Peyer's patch (tissue), 4 donors: ENCODE measurements at regions not wholly inside any gene's neighbourhood (a gene's known extent, or its start where the extent isn't known, plus 50 kb on each side); places are given as distances from the start of the nearest gene placed in this dataset.
"Not testable (repeated sequence)": the region's sequence is repeated elsewhere in the genome, so short reads cannot be mapped to it uniquely, and the experiment has no call there.

ENCODE experiments used
- DNase-seq, 3 donors: peaks; one replicate each; pipeline ENCODE4 v3.0.0-alpha.2; 2017 to 2019
- H3K27ac ChIP-seq, 4 donors: fragments of 200-600 bp; sonication (generic); one replicate each; pipeline ENCODE4 v1.5.1; 2016 to 2019
- H3K27me3 ChIP-seq, 2 donors: fragments of 200-600 bp; sonication (generic); one replicate each; pipeline ENCODE4 v1.5.1; 2019
- H3K36me3 ChIP-seq, 3 donors: fragments of 200-600 bp; sonication (generic); one replicate each; pipeline ENCODE4 v1.5.1; 2016 to 2019
- H3K4me1 ChIP-seq, 4 donors: fragments of 200-600 bp; sonication (generic); one replicate each; pipeline ENCODE4 v1.5.1; 2016 to 2019
- H3K4me3 ChIP-seq, 4 donors: fragments of 200-600 bp; sonication (generic); 1 replicate in 3 of 4; 2 replicates in 1 of 4; pipeline ENCODE4 v1.5.1; 2016 to 2019; ENCODE audit warnings: mild to moderate bottlenecking in 1 of 4
- H3K9me3 ChIP-seq, 4 donors: fragments of 200-600 bp; sonication (generic); one replicate each; pipeline ENCODE4 v1.5.1; 2016 to 2019; ENCODE audit warnings: mild to moderate bottlenecking in 1 of 4
- POLR2A ChIP-seq, 2 donors: fragments of 450-650 bp; IDR thresholded peaks; one replicate each; pipeline ENCODE4 v1.5.1; 2017; ENCODE audit warnings: antibody characterized with exemption in 2 of 2, mild to moderate bottlenecking in 2 of 2, moderate library complexity in 2 of 2
- TF ChIP-seq, protein P1 (sequence below), 6 experiments: fragments of 450-650 bp in 4 of 6; fragments of 200-600 bp in 2 of 6; sonication (generic) in 1 of 6; IDR thresholded peaks; one replicate each; pipeline ENCODE4 v1.5.1; 2017 to 2019; ENCODE audit warnings: antibody characterized with exemption in 6 of 6, mild to moderate bottlenecking in 3 of 6, moderate library complexity in 1 of 6

DNA sequence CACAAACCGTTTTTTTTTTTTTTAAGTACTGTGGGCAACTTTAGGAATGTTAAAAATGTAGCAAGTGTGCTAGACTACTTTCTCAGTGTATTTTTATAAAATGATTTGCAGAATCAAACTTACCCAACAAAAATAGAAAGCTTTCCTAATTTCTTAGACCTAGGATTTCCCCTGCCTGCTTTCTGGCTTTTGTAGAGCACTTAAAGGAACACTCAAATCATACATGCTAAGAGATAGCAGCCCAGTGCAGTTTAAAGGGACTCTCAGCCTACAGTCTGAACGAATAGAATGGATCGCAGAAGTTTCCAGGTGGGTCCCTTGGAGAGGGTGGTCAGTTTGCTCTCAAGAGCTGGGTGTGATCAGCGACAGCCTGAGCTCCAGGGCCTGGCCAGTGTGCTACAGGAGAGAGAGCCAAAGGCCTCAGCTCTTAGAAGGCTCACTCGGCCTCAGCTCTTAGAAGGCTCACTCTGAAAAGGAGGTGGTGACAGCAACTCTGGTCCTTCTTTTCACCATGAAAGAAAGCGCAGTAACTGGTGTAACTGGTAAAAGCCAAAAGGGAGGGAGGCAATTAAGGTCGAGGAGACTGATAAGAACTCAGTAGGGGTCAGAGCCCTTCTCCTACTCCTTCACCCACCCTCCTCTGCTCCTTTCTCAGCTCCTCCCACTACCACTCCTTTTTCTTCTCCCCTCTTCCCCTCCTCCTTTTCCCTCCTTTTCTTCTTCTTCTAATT is 142.4 kb downstream of the ZFP64 start:
- H3K27me3 ChIP-seq: no peaks in the 10 kb centered on the region
- H3K9me3 ChIP-seq: no peaks in the 10 kb centered on the region
- H3K36me3 ChIP-seq: no peaks in the 10 kb centered on the region
- no peak for DNase-seq
- H3K4me1 ChIP-seq: no peaks in the 10 kb centered on the region
- H3K27ac ChIP-seq: no peak overlapping the region
- no peak for TF ChIP-seq POLR2A (IDR thresholded peaks at IDR 0.05)
- TF ChIP-seq, protein P1, sequence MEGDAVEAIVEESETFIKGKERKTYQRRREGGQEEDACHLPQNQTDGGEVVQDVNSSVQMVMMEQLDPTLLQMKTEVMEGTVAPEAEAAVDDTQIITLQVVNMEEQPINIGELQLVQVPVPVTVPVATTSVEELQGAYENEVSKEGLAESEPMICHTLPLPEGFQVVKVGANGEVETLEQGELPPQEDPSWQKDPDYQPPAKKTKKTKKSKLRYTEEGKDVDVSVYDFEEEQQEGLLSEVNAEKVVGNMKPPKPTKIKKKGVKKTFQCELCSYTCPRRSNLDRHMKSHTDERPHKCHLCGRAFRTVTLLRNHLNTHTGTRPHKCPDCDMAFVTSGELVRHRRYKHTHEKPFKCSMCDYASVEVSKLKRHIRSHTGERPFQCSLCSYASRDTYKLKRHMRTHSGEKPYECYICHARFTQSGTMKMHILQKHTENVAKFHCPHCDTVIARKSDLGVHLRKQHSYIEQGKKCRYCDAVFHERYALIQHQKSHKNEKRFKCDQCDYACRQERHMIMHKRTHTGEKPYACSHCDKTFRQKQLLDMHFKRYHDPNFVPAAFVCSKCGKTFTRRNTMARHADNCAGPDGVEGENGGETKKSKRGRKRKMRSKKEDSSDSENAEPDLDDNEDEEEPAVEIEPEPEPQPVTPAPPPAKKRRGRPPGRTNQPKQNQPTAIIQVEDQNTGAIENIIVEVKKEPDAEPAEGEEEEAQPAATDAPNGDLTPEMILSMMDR (IDR thresholded peaks at IDR 0.05): no peak
- no peak overlapping the region for H3K4me3 ChIP-seq

DNA sequence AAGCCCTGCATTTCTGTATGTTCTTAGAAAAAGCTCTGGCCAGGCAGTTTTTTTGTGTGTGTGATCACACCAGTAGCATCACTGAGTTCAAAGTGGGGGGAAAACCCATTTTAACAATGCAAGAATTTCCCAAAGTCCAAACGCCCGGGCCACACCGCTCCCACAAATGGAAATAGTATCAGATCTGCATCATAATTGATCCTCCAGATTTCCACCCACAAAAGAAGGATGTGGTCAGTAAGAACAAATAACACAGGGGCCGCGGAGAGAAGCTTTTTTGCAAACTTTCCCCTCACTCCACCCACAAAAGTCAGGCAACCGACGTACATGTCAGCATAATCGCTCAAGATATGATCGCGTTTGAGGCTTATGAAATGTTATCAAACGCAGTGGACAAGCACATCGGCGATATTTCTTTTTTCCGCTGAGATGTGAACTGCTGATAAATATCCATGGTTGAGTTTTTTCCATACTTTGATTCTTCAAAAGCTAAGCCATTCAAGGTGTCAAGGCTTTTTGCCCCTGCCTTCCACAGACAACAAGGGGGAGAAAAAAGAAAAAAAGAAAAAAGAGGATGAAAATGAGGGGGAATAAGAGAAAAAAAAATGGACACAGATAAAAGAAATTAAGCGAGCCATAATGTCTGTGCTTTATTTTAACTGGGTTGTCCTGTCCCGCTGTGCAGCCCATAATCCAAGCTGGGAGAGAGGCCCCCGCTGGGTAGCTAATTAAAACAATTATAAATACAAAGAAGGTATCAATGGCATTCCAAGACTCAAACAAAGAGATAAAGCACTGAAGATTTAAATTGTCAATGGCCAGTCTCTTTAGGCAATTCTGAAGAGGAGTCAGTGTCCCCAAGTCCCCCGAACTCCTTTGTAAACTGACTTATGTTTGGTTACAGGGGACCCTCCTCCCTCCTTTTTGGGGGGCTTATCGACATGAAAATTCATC is 143.5 kb downstream of the ZFP64 start:
- TF ChIP-seq, protein P1 (IDR thresholded peaks at IDR 0.05): no peak
- TF ChIP-seq POLR2A (IDR thresholded peaks at IDR 0.05): no peak
- DNase-seq: no peak
- Histone ChIP-seq H3K4me1 (no peaks in the 10 kb centered on the region), H3K27me3 (no peaks in the 10 kb centered on the region), H3K9me3 (no peaks in the 10 kb centered on the region), H3K36me3 (no peaks in the 10 kb centered on the region), H3K4me3 (no peak overlapping the region), H3K27ac (no peak overlapping the region)

DNA sequence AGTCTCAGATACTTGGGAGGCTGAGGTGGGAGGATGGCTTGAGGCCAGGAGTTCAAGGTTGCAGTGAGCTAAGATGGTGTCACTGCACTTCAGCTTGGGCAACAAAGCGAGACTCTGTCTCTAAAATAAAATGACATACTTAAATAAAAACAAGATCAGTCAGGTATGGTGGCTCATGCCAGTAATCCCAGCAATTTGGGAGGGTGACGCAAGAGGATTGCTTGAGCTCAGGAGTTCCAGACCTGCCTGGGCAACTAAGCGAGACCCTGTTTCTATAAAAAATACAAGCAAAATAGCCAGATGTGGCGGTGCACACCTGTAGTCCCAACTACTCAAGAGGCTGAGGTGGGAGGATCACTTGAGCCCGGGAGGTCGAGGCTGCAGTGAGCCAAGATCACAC is 149.6 kb downstream of the ZFP64 start:
- Histone ChIP-seq H3K4me3 (no peak overlapping the region), H3K9me3 (no peaks in the 10 kb centered on the region), H3K27me3 (no peaks in the 10 kb centered on the region), H3K4me1 (no peaks in the 10 kb centered on the region), H3K27ac (no peak overlapping the region), H3K36me3 (no peaks in the 10 kb centered on the region)
- TF ChIP-seq, protein P1 (IDR thresholded peaks at IDR 0.05): no peak
- no peak for TF ChIP-seq POLR2A (IDR thresholded peaks at IDR 0.05)
- DNase-seq: no peak

DNA sequence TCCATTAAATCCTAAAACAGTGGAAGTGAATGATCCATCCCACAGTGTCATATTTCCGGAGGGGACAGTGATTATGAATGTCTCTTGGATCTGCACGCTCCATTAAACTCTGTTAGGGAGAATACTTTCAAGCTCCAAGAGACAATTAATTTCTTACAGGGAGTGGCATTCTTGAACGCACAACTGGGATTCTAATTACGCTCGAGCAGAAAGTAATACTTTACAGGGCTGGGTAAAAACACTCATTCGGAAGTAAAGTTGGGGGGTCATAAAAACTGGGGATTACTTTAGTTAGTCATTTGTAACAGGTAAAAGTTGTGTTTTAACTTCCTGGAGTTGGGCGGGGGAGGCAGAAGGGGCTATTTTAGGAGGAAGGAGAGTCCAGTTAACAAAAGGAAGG is 151.8 kb downstream of the ZFP64 start:
- DNase-seq: no peak
- TF ChIP-seq POLR2A (IDR thresholded peaks at IDR 0.05): no peak
- TF ChIP-seq, protein P1 (IDR thresholded peaks at IDR 0.05): no peak
- no peaks in the 10 kb centered on the region for H3K9me3 ChIP-seq
- H3K4me1 ChIP-seq: no peaks in the 10 kb centered on the region
- H3K36me3 ChIP-seq: no peaks in the 10 kb centered on the region
- no peak overlapping the region for H3K27ac ChIP-seq
- no peaks in the 10 kb centered on the region for H3K27me3 ChIP-seq
- H3K4me3 ChIP-seq: no peak overlapping the region

DNA sequence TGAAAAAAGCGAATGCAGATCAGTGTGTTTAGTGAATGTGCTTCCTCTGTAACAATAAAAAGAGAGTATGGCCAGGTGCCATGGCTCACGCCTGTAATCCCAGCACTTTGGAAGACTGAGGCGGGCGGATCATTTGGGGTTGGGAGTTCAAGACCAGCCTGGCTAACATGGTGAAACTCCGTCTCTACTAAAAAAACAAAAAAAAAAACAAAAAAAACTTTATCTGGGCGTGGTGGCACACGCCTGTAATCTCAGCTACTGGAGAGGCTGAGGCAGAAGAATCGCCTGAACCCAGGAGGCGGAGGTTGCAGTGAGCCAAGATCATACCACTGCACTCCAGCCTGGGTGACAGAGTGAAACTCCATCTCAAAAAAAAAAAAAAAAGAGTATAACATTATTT is 152.9 kb downstream of the ZFP64 start:
- not testable (repeated sequence) for H3K9me3 ChIP-seq, DNase-seq, H3K27ac ChIP-seq, H3K4me1 ChIP-seq, H3K27me3 ChIP-seq, H3K36me3 ChIP-seq, H3K4me3 ChIP-seq

DNA sequence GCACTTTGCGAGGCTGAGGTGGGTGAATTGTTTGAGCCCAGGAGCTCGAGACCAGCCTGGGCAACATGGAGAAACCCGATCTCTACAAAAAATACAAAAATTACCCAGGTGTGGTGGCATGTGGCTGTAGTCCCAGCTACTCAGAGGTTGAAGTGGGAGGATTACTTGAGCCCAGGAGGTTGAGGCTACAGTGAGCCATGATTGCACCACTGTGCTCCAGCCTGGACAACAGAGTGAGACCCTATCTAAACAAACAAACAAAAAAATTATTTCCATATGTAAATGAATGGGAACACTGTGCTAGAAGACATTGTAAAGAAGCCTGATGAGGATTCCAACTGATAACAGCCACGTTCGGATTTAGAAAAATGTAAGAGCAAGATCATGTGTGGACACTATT is 154.2 kb downstream of the ZFP64 start:
- H3K9me3 ChIP-seq: no peaks in the 10 kb centered on the region
- H3K4me1 ChIP-seq: peaks cover 0 to under 1% (median 0%) of the 10 kb centered on the region in 4 donors
- H3K27ac ChIP-seq: no peak overlapping the region
- no peak for DNase-seq
- no peaks in the 10 kb centered on the region for H3K27me3 ChIP-seq
- no peak overlapping the region for H3K4me3 ChIP-seq
- TF ChIP-seq, protein P1 (IDR thresholded peaks at IDR 0.05): no peak
- no peak for TF ChIP-seq POLR2A (IDR thresholded peaks at IDR 0.05)
- H3K36me3 ChIP-seq: no peaks in the 10 kb centered on the region
